ENCODE measurements at regions not wholly inside any gene's neighbourhood (a gene's known extent, or its start where the extent isn't known, plus 50 kb on each side); places are given as distances from the start of the nearest gene placed in this dataset.

DNA sequence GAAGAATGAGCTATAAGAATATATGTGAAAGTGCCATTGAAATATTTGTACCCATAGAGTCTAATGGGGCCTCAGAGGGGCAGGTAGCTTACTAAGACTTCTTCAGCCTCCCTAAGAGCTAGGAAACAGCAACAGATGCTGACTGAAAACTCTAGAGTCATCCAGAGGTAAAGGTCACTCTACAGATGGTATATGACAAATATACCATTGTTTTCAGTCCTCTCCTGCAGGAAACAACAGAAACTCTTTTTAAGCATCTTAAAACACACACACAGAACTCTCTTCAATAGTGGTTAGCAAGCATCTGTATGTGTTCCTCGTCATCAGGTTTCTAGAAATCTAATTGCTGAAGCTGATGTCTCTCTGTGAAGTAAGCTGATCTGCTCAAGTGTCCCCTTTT is 313.8 kb upstream of the GATB start:
- TF ChIP-seq ZFP30 (CRISPR knock-in tag; IDR thresholded peaks at IDR 0.05): no peak
- no peak for TF ChIP-seq PATZ1 (CRISPR knock-in tag; IDR thresholded peaks at IDR 0.05; ENCODE audit: borderline replicate concordance)
- no peak for TF ChIP-seq RARB (CRISPR knock-in tag; IDR thresholded peaks at IDR 0.05)
- TF ChIP-seq CSDC2 (CRISPR knock-in tag; IDR thresholded peaks at IDR 0.05): no peak
- no peak for TF ChIP-seq ISL1 (CRISPR knock-in tag; IDR thresholded peaks at IDR 0.05)
